Body of pancreas (tissue), 4 donors: ENCODE measurements at regions not wholly inside any gene's neighbourhood (a gene's known extent, or its start where the extent isn't known, plus 50 kb on each side); places are given as distances from the start of the nearest gene placed in this dataset.
A peak's percentile ranks its signal among the peaks of the same experiment; 100 is the strongest.

Source experiments
- ATAC-seq: fragments of 150-250 bp; one replicate; pipeline ENCODE4 v1.9.1; 2016
- DNase-seq, 4 donors: peaks; one replicate each; pipeline ENCODE4 v3.0.0-alpha.2; 2019
- H3K27ac ChIP-seq, 4 donors: fragments of 200-600 bp; sonication (generic); 1 replicate in 3 of 4; 2 replicates in 1 of 4; pipeline versions ENCODE4 v1.5.1 to v1.6.1; 2016 to 2019; ENCODE audit warnings: mild to moderate bottlenecking in 1 of 4, mixed read lengths in 1 of 4, moderate library complexity in 1 of 4
- H3K27me3 ChIP-seq, 2 donors: fragments of 200-600 bp; sonication (generic); one replicate each; pipeline ENCODE4 v1.6.0; 2016; ENCODE audit warnings: mild to moderate bottlenecking in 1 of 2
- H3K36me3 ChIP-seq, 2 donors: fragments of 200-600 bp; sonication (generic); replicated peaks in 1 of 2; 2 replicates each; pipeline ENCODE4 v1.5.1; 2016; ENCODE audit warnings: low read depth in 2 of 2; ENCODE audit not compliant: insufficient read depth in 1 of 2
- H3K4me1 ChIP-seq: fragments of 200-600 bp; sonication (generic); one replicate; pipeline ENCODE4 v1.6.0; 2016
- H3K4me3 ChIP-seq, 2 donors: fragments of 200-600 bp; sonication (generic); 1 replicate in 1 of 2; 2 replicates in 1 of 2; pipeline ENCODE4 v1.5.1; 2016 to 2019
- H3K9me3 ChIP-seq, 3 donors: fragments of 200-600 bp; sonication (generic); 1 replicate in 2 of 3; 2 replicates in 1 of 3; pipeline ENCODE4 v1.5.1; 2016
- CTCF ChIP-seq, 7 experiments: fragments of 450-650 bp in 4 of 7; fragments of 200-600 bp in 3 of 7; sonication (generic) in 3 of 7; IDR thresholded peaks; one replicate each; pipeline ENCODE4 v1.5.1; 2016 to 2019; ENCODE audit warnings: antibody characterized with exemption in 7 of 7
- POLR2A ChIP-seq, 3 donors: fragments of 450-650 bp; IDR thresholded peaks; one replicate each; pipeline ENCODE4 v1.6.1; 2016; ENCODE audit warnings: antibody characterized with exemption in 3 of 3, mild to moderate bottlenecking in 2 of 3
- WGBS, 2 donors: methylation state at CpG; one replicate each; pipeline ENCODE4 v1.1.5; 2017; 5-methylcytosine and 5-hydroxymethylcytosine counted together
- intact Hi-C: fragments of 100-400 bp; cut with DNase I; formaldehyde crosslinking; loops from one replicate; pipeline ENCODE4 v1.15.1; 2023

GRCh38 chr5:10036136-10036815, 213.4 kb downstream of the ATPSCKMT start:
- DNase-seq: no peak
- no peaks in the 10 kb centered on the region for H3K36me3 ChIP-seq

GRCh38 chr5:10034001-10034400, 215.7 kb downstream of the ATPSCKMT start:
- DNase-seq: peak in 1 of 4 donors; percentile 9
- H3K27ac ChIP-seq: no peak overlapping the region
- intact Hi-C loops: no loop called here
- no peaks in the 10 kb centered on the region for H3K27me3 ChIP-seq
- no peaks in the 10 kb centered on the region for H3K9me3 ChIP-seq
- H3K4me1 ChIP-seq: no peaks in the 10 kb centered on the region
- 50 to 53% methylated on average over 8 of the region's 8 CpGs for WGBS, 2 donors
- ATAC-seq: no peak
- TF ChIP-seq CTCF (IDR thresholded peaks at IDR 0.05): no peak
- TF ChIP-seq POLR2A (IDR thresholded peaks at IDR 0.05): no peak
- H3K36me3 ChIP-seq: no peaks in the 10 kb centered on the region
- no peak overlapping the region for H3K4me3 ChIP-seq

More at GRCh38 chr5:10036136-10036815, 213.4 kb downstream of the ATPSCKMT start:
- Histone ChIP-seq H3K4me3 (no peak overlapping the region), H3K9me3 (no peaks in the 10 kb centered on the region), H3K4me1 (no peaks in the 10 kb centered on the region), H3K27me3 (no peaks in the 10 kb centered on the region), H3K27ac (no peak overlapping the region)
- TF ChIP-seq CTCF (IDR thresholded peaks at IDR 0.05): no peak
- no peak for TF ChIP-seq POLR2A (IDR thresholded peaks at IDR 0.05)
- intact Hi-C loops: no loop called here
- ATAC-seq: no peak
- 74 to 75% methylated on average over 3 of the region's 3 CpGs for WGBS, 2 donors

GRCh38 chr5:10031817-10032216, 217.9 kb downstream of the ATPSCKMT start:
- 78 to 89% methylated on average over 2 of the region's 2 CpGs for WGBS, 2 donors
- Histone ChIP-seq H3K27ac (no peak overlapping the region), H3K36me3 (no peaks in the 10 kb centered on the region), H3K27me3 (no peaks in the 10 kb centered on the region), H3K9me3 (no peaks in the 10 kb centered on the region), H3K4me1 (no peaks in the 10 kb centered on the region), H3K4me3 (no peak overlapping the region)
- DNase-seq: no peak
- intact Hi-C loops: no loop called here
- no peak for TF ChIP-seq CTCF (IDR thresholded peaks at IDR 0.05)
- no peak for TF ChIP-seq POLR2A (IDR thresholded peaks at IDR 0.05)
- ATAC-seq: no peak

GRCh38 chr5:10030219-10030831, 219.4 kb downstream of the ATPSCKMT start:
- Histone ChIP-seq H3K27me3 (no peaks in the 10 kb centered on the region), H3K9me3 (no peaks in the 10 kb centered on the region), H3K27ac (no peak overlapping the region), H3K4me1 (no peaks in the 10 kb centered on the region), H3K4me3 (no peak overlapping the region), H3K36me3 (no peaks in the 10 kb centered on the region)
- intact Hi-C loops: no loop called here
- TF ChIP-seq CTCF (IDR thresholded peaks at IDR 0.05) (no peak), POLR2A (IDR thresholded peaks at IDR 0.05) (no peak)
- DNase-seq: no peak
- 64 to 69% methylated on average over 2 of the region's 2 CpGs for WGBS, 2 donors
- ATAC-seq: no peak

- Histone ChIP-seq H3K4me1 (no peaks in the 10 kb centered on the region), H3K27ac (no peak overlapping the region), H3K4me3 (no peak overlapping the region), H3K36me3 (no peaks in the 10 kb centered on the region), H3K27me3 (no peaks in the 10 kb centered on the region), H3K9me3 (no peaks in the 10 kb centered on the region)
- intact Hi-C loops: no loop called here
- no peak for DNase-seq
- WGBS, 2 donors: 64 to 70% methylated on average over 3 of the region's 3 CpGs
- TF ChIP-seq POLR2A (IDR thresholded peaks at IDR 0.05) (no peak), CTCF (IDR thresholded peaks at IDR 0.05) (no peak)
- no peak for ATAC-seq
Measured at GRCh38 chr5:10023494-10023893, 226.2 kb downstream of the ATPSCKMT start.
